ENCODE measurements at regions not wholly inside any gene's neighbourhood (a gene's known extent, or its start where the extent isn't known, plus 50 kb on each side); places are given as distances from the start of the nearest gene placed in this dataset.
A peak's percentile ranks its signal among the peaks of the same experiment; 100 is the strongest.

DNA sequence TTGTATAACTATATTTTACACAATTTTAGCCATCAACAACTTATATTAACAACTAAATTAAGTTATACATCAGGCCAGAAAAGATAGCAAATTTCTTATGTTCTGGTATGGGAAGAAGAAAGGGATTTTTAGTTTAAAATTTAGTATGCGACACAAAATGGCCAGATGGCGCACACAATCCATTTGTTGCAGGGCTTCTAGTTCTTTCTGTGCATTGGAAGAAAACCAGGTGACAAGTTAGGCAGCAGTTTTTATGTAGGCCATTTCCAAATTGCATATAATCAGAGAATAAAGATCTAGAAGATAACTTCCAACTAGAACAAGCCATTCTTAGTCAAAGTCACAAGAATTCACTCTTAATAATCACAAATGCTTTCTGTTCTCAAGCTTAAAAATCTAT, 230.1 kb upstream of the ZNF717 start:
- TF ChIP-seq, protein P1, sequence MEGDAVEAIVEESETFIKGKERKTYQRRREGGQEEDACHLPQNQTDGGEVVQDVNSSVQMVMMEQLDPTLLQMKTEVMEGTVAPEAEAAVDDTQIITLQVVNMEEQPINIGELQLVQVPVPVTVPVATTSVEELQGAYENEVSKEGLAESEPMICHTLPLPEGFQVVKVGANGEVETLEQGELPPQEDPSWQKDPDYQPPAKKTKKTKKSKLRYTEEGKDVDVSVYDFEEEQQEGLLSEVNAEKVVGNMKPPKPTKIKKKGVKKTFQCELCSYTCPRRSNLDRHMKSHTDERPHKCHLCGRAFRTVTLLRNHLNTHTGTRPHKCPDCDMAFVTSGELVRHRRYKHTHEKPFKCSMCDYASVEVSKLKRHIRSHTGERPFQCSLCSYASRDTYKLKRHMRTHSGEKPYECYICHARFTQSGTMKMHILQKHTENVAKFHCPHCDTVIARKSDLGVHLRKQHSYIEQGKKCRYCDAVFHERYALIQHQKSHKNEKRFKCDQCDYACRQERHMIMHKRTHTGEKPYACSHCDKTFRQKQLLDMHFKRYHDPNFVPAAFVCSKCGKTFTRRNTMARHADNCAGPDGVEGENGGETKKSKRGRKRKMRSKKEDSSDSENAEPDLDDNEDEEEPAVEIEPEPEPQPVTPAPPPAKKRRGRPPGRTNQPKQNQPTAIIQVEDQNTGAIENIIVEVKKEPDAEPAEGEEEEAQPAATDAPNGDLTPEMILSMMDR (conservative IDR thresholded peaks at IDR 0.05; ENCODE audit: low read length) = no peak
- no peak for DNase-seq (ENCODE audit: low read depth)
- H3K4me3 ChIP-seq (ENCODE audit: low read length) = no peak overlapping the region

DNA sequence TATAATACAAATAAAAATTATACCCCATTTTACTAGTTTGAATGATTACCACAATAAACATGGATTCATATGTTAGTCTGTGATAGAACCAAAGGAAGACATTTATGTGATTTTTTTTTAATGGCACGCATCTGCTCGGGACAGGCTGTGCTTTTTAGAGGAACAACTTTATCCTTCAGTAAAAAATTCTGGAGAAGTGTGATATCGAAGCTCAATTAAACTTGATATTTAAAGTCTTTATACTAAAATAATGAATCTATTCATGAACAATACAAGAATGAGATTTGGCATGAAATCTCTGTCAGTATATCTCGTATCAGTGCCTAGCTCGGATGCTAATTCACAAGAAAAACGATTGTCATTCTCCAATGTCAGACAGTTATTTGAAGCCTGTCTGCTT, 230.8 kb upstream of the ZNF717 start:
- H3K4me3 ChIP-seq (ENCODE audit: low read length) = no peak overlapping the region
- TF ChIP-seq, protein P1 (conservative IDR thresholded peaks at IDR 0.05; ENCODE audit: low read length) = no peak
- DNase-seq (ENCODE audit: low read depth) = no peak

DNA sequence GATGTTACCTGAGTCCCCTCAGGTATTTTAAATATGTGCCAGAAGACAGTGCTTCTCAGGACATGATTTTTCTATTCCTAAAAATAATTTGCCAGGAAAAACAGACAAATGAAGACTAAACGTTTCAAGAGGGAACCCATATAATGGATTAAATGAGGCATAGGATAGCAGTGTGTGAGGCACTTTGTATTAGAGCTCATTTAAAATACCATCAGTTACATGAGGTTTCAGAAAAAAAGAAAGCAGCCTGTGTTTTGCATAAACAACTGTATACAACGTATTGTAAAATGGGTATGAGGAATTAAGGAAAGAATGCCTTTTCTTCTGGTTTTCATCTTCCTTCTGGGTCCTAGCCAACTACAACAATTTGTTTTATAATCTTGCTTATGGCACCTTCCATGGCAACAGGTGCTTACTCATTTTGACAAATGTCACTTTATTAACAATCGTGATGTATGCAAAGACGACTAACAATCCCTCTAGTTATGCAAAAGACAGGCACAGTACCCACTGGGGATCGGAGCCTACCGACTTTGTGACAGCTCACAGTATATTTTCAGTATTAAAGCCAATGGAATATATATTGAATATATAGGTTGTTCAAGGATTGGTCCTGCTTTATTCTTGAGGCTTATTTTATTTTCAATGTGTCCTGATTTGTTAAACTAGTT, 231.6 kb upstream of the ZNF717 start:
- DNase-seq (ENCODE audit: low read depth) = no peak
- TF ChIP-seq, protein P1 (conservative IDR thresholded peaks at IDR 0.05; ENCODE audit: low read length) = no peak
- no peak overlapping the region for H3K4me3 ChIP-seq (ENCODE audit: low read length)

DNA sequence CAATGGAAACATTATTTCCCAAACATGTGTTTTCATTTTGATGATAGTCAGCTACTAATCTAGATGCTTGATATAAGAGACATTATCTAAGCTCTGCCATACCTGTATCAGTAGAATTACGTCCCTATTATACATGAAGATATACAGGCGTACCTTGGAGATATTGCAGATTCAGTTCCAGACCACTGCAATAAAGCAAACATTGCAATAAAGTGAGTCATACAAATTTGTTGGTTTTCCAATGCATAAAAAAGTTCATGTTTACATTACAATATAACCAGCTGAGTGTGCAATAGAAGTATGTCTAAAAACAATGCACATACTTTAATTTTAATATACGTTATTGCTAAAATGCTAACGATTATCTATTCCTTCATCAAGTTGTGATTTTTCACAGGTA, 236.0 kb upstream of the ZNF717 start:
- H3K4me3 ChIP-seq (ENCODE audit: low read length) = no peak overlapping the region
- no peak for DNase-seq (ENCODE audit: low read depth)
- TF ChIP-seq, protein P1 (conservative IDR thresholded peaks at IDR 0.05; ENCODE audit: low read length) = no peak

DNA sequence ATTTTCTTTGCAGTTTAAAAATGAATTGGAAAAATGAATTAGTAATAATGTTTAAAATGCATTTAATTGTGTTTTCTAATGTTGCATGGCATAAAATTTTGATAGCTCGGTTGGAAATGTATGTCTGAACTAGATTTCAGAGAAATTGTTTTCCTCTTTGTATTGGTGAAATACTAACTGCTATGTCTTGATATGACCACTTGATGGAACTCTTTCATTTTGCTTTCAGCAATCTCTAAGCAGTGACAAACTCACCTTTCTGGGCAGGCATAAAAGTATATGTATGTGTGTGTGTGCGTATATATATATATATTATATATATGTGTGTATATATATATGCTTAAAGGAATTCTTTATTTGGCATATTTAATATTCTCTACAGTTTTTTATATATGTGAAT, 239.3 kb upstream of the ZNF717 start:
- H3K4me3 ChIP-seq (ENCODE audit: low read length) = no peak overlapping the region

DNA sequence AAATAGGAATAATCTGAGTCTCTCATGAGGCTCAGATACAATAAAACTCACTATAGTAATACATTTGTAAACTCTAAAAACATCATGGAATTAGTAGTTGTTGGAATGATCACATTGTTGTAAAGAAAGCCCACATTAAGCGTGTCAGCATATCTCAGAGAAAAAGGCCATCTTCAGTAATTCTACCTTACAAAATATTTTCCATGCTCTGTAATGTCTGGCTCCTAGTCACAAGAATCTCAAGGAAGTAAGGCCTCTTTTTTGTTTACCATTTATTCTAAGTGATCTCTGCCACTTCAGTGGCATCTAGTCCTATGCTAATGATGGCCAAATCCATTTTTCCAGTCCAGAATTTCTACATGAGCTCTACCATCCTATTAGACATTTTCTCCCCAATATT, 240.2 kb upstream of the ZNF717 start:
- H3K4me3 ChIP-seq (ENCODE audit: low read length) = no peak overlapping the region
- DNase-seq (ENCODE audit: low read depth) = no peak
- TF ChIP-seq, protein P1 (conservative IDR thresholded peaks at IDR 0.05; ENCODE audit: low read length) = no peak

More for the DNA sequence above, 239.3 kb upstream of the ZNF717 start:
- DNase-seq (ENCODE audit: low read depth) = peak; percentile 11
- TF ChIP-seq, protein P1 (conservative IDR thresholded peaks at IDR 0.05; ENCODE audit: low read length) = peak; percentile 61

DNA sequence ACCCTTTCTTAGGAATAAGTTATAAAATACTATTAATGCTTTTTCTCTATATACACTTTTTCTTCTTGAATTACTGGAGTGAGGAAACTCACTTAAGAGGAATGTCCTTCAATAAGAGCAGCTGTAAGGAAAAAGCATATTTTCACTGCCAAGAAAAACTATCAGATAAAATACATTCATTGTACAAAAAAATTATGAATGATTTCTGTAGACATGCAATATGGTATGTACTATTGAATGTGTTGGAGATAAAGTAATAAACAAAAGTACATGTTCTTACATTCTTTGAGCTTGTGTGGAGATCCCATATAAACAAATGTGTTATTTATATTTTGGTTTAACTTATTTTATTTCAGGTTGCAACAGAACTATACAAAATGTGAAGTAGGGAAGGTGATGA, 241.0 kb upstream of the ZNF717 start:
- TF ChIP-seq, protein P1 (conservative IDR thresholded peaks at IDR 0.05; ENCODE audit: low read length) = no peak
- no peak overlapping the region for H3K4me3 ChIP-seq (ENCODE audit: low read length)
- DNase-seq (ENCODE audit: low read depth) = no peak

Data from AG10803 (cell line).